Endothelial cell of umbilical vein (primary cell): ENCODE measurements at regions not wholly inside any gene's neighbourhood (a gene's known extent, or its start where the extent isn't known, plus 50 kb on each side); places are given as distances from the start of the nearest gene placed in this dataset.

Experiments
- CTCF ChIP-seq, 2 donors: IDR thresholded peaks; 1 replicate in 1 of 2; 2 replicates in 1 of 2; pipeline ENCODE4 v1.5.1; 2011; ENCODE audit warnings: low read length in 2 of 2, mild to moderate bottlenecking in 2 of 2, moderate library complexity in 2 of 2, control low read depth in 1 of 2, inconsistent platforms in 1 of 2, low read depth in 1 of 2; ENCODE audit not compliant: insufficient read depth in 1 of 2; ENCODE audit errors: extremely low read depth in 1 of 2
- EZH2 ChIP-seq: IDR thresholded peaks from 2 replicates; pipeline ENCODE4 v1.6.1; 2012; ENCODE audit warnings: borderline replicate concordance, low read depth, mild to moderate bottlenecking, moderate library complexity, low read length, inconsistent platforms; ENCODE audit not compliant: severe bottlenecking
- GATA2 ChIP-seq: IDR thresholded peaks from 2 replicates; pipeline ENCODE4 v1.7.0; 2011; ENCODE audit warnings: low read depth, mild to moderate bottlenecking, moderate library complexity, mixed read lengths, low read length; ENCODE audit not compliant: insufficient read length, insufficient read depth
- JUN ChIP-seq: IDR thresholded peaks from 2 replicates; pipeline ENCODE4 v1.6.1; 2011; ENCODE audit warnings: borderline replicate concordance, low read depth; ENCODE audit not compliant: insufficient read length, insufficient read depth
- MAX ChIP-seq: IDR thresholded peaks from 2 replicates; pipeline ENCODE4 v1.6.1; 2011; ENCODE audit not compliant: insufficient read depth, insufficient read length
- POLR2A ChIP-seq: IDR thresholded peaks from 2 replicates; pipeline ENCODE4 v1.6.1; 2012; ENCODE audit warnings: low read depth, mild to moderate bottlenecking, control low read depth, low read length

GRCh38 chr10:33861833-33862232, 527.4 kb upstream of the NRP1 start:
- no peak for TF ChIP-seq CTCF (IDR thresholded peaks at IDR 0.05; ENCODE audit: extremely low read depth in 1 of 2, insufficient read depth in 1 of 2, low read depth in 1 of 2, low read length in 2 of 2)
- TF ChIP-seq MAX = no peak
- no peak for TF ChIP-seq JUN
- TF ChIP-seq POLR2A = no peak
- no peak for TF ChIP-seq GATA2
- no peak for TF ChIP-seq EZH2
